Muscle of back (tissue), 3 donors: ENCODE measurements at regions not wholly inside any gene's neighbourhood (a gene's known extent, or its start where the extent isn't known, plus 50 kb on each side); places are given as distances from the start of the nearest gene placed in this dataset.

Source experiments
- DNase-seq, 3 donors: peaks; one replicate each; pipeline versions ENCODE4 v3.0.0 to v3.0.0-alpha.2; 2013

- no peak for DNase-seq
These were observed 431.4 kb downstream of the ACTR3B start for GRCh38 chr7:153190986-153191385.

GRCh38 chr7:153193144-153193595 is 433.6 kb downstream of the ACTR3B start:
- peak; percentile 9 to 67 (median 27) for DNase-seq

- DNase-seq: no peak
These were observed 457.5 kb downstream of the ACTR3B start for GRCh38 chr7:153217032-153217431.

GRCh38 chr7:153224890-153225289 is 465.3 kb downstream of the ACTR3B start:
- DNase-seq: no peak

- DNase-seq: peak in 2 of 3 donors; percentile 4 to 7
These were observed 485.6 kb downstream of the ACTR3B start for GRCh38 chr7:153245136-153245535.

GRCh38 chr7:153245809-153246208 is 486.3 kb downstream of the ACTR3B start:
- DNase-seq: peak; percentile 23 to 38 (median 32)

GRCh38 chr7:153247926-153248325 is 488.4 kb downstream of the ACTR3B start:
- DNase-seq: no peak

- no peak for DNase-seq
These were observed 499.1 kb downstream of the ACTR3B start for GRCh38 chr7:153258686-153259085.

- no peak for DNase-seq
These were observed 516.8 kb downstream of the ACTR3B start for GRCh38 chr7:153276394-153276793.

- DNase-seq: no peak
These were observed 527.2 kb downstream of the ACTR3B start for GRCh38 chr7:153286763-153287162.

GRCh38 chr7:153290066-153290465 is 530.5 kb downstream of the ACTR3B start:
- DNase-seq: no peak

- no peak for DNase-seq
These were observed 537.6 kb downstream of the ACTR3B start for GRCh38 chr7:153297141-153297540.

GRCh38 chr7:153301936-153302335 is 542.4 kb downstream of the ACTR3B start:
- no peak for DNase-seq

- DNase-seq: peak in 1 of 3 donors; percentile 11
These were observed 560.5 kb downstream of the ACTR3B start for GRCh38 chr7:153320005-153320404.

GRCh38 chr7:153320681-153321080 is 561.1 kb downstream of the ACTR3B start:
- DNase-seq: peak in 1 of 3 donors; percentile 21

- DNase-seq: no peak
These were observed 563.4 kb downstream of the ACTR3B start for GRCh38 chr7:153322991-153323390.

GRCh38 chr7:153324094-153324493 is 564.5 kb downstream of the ACTR3B start:
- DNase-seq: no peak

- DNase-seq: no peak
These were observed 568.1 kb downstream of the ACTR3B start for GRCh38 chr7:153327683-153328082.

GRCh38 chr7:153331427-153331826 is 571.9 kb downstream of the ACTR3B start:
- DNase-seq: no peak

- DNase-seq: no peak
These were observed 594.5 kb downstream of the ACTR3B start for GRCh38 chr7:153354071-153354470.

- no peak for DNase-seq
These were observed 610.5 kb downstream of the ACTR3B start for GRCh38 chr7:153370092-153370491.

GRCh38 chr7:153380636-153381035 is 621.1 kb downstream of the ACTR3B start:
- DNase-seq: no peak

GRCh38 chr7:153381275-153382040 is 621.9 kb downstream of the ACTR3B start:
- DNase-seq: peak; percentile 22 to 69 (median 55)

- DNase-seq: peak; percentile 78 to 94 (median 84)
These were observed 623.1 kb downstream of the ACTR3B start for GRCh38 chr7:153382641-153383101.
